RPMI8226 (cell line): ENCODE measurements at regions not wholly inside any gene's neighbourhood (a gene's known extent, or its start where the extent isn't known, plus 50 kb on each side); places are given as distances from the start of the nearest gene placed in this dataset.

Source experiments
- DNase-seq: peaks from one replicate; pipeline ENCODE4 v3.0.0-alpha.2; 2015

DNA sequence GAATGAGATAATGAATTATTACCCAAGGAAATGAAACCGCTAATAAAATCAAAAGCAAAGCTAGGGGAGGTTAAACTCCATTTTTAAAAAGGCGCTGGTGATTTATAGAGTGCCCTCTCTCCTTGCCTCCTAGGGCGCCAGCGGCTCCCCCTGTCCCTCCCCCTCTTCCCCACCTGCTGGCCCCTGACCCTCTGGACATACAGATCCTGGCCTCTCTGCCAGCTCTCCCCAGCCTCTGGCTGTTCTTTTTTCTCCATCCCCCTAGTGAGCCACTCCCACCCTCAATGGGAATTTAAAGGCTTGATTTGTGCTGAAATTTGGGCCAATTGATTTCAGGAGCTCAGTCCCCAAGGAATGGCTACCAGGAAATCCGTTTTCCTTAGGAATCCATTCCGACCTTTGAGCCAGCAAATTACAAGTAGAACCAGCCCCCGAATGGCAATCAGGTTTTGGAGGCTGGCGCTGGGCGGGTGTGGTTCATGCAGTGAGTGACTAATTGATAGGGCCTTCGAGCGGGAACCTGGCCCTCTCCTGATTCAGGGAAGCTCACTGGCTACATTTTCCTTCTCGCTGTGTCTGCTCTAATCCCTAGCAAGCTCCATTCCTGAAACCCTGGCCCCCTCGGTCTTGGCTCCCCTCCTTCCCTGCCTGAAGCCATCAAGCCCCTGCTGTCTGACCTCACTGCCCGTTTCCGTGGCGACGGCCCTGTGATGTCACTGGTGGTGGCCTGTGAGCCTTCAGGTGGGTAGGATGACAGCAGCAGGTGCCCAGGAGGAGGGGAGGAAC lies 141.9 kb upstream of the SDK2 start:
- DNase-seq = no peak

- no peak for DNase-seq
Observed at GRCh38 chr17:73787076-73788059, 143.1 kb upstream of the SDK2 start.

DNA sequence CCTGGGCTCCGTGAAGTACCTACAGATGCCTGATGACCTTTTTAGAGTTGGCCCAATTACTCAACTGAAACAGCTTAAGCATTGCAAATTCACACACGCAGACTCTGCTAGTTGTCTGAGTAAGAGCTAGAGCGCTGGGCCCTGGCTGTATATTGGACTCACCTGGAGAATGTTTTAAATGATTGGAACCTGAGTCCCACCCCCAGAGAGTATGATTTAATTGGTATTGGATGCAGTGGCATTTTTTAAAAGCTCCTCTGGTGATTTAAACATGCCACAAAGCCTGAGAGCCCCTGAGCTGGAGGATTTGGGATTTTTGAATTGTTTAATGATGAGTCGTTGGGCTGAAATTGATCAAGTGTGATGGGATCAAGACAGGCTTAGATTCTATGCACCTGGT lies 143.9 kb upstream of the SDK2 start:
- no peak for DNase-seq

DNA sequence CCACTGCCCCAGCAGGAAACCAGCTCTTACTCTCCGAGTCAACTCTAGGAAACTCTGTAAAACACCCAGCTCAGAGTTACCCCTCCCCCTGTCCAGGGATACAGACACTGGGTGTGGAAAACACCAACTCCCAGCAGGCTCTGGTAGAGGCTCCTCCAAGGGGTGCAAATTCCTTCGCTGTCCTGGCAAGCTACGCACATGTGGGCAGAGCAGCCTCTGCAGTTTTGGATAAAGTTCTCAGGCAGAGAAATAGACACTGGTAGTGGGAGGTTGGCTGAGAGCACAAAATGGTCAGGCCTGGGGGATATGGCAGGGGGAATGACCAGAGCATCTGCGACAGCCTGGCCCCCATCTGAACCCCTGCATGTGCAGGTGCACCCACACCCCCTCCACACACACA lies 146.9 kb upstream of the SDK2 start:
- no peak for DNase-seq

DNA sequence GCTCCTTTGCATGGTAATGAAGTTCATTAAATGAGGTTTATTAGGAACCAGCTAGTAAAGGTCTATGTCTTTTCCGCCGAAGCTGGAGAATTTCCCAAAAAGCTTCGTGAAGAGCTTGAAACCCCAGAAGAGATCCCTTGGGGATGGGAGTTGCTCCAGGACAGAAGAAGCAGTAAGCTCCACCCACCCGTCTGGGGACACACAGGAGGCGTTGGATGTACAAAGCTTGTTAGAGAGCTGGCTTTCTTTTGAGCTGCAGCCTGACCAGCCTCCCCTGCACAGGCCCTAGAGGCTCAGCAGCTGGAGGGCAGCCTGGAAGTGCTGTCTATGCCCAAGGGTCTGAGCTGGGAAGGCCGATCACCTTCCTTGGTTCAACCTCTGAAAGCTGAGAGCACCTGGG lies 147.4 kb upstream of the SDK2 start:
- no peak for DNase-seq

- DNase-seq = no peak
Observed at GRCh38 chr17:73792994-73793393, 148.7 kb upstream of the SDK2 start.

DNA sequence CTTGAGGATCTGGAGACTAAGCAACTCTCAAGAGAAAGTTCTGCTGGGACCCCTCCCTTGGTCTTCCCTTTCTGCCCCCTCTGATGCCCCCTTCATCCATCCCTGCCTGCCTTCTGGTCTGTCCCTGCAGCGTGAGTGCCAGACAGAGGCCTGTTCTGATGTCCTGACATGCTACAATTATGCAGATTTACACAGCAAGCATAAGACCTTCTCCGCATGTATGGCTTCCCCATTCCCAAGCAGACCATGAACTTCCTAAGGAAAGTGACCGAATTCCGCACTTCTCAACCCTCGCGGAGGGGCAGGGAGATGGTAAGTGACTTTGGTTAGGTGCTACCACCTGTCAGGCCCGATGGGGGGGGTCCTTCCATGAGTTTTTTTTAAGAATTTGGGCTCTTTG lies 150.1 kb upstream of the SDK2 start:
- no peak for DNase-seq

- no peak for DNase-seq
Observed at GRCh38 chr17:73795730-73796129, 151.5 kb upstream of the SDK2 start.

DNA sequence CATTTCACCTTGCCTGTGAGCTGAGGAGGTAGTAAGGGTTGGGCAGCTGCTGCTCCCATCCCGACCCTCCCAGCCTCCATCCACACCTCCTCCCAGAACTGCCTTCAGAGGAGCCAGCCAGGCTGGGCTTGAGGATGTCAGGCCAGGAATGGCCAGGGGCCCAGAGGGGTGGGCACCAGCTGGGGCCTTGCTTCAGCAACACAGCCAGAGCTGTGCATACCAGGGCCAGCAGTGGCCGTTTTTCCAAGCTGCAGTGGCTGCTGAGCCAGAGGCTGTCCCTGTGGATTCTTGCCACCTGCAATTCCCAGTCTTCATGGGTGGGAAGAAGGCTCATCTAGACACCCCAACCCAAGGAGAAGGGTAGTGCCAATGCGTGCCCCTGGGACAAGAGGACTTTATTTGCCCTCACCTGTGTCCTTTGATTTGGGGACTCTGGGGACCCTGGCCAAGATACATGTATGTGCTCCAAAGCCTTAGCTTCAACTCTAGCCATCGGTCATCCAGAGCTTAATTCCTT lies 153.4 kb upstream of the SDK2 start:
- no peak for DNase-seq

- no peak for DNase-seq
Observed at GRCh38 chr17:73798111-73798748, 154.0 kb upstream of the SDK2 start.

- DNase-seq = no peak
Observed at GRCh38 chr17:73799096-73799495, 154.9 kb upstream of the SDK2 start.

DNA sequence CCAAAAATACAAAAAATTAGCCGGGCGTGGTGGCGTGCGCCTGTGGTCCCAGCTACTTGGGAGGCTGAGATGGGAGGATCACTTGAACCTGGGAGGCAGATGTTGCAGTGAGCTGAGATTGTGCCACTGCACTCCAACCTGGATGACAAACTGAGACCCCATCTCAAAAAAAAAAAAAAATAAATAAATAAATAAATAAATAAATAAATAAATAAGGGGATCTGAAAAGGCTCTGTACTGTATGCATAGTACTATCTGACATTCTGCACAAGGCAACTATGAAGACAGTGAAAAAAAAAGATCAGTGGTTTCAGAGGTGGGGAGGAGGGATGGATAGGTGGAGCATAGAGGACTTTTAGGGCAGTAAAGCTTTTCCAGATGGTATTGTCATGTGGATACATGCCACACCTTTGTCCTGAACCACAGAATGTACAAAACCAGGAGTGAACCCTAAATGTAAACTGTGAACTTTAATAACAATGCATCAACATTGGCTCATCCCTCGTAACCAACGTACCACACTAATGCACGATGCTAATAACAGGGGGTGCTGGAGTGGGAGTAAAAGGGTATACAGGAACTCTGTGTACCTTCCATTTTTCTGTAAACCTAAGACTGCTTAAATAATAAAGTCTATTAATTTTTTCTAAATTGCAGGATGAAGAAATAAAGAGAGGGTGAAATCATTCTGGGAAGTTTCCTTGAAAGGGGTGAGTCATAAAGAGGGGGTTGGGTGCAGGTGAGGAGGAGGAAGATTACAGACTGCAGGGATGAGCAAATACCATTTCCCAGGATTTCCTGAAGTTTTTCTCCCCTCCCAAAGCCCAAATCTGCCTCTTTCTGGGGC lies 155.8 kb upstream of the SDK2 start:
- no peak for DNase-seq

DNA sequence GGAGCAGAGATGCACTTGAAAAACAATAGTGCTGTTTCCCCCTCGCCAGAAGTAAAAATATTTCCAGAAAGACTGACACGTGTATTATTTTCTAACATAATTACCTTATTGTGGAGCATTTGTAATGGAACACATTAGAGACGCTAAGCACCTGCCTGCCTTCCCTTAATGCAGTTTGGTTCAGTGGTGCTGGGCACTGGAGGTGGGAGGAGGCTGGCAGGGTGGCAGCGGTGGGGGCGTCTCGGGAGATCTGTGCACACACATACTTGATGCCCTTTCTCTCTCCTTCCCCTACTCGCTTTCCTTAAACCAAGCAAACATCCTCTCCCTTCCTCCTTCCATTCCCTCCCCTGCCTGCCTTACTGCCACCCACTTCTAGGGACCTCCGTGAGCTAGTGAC lies 156.6 kb upstream of the SDK2 start:
- DNase-seq = no peak

DNA sequence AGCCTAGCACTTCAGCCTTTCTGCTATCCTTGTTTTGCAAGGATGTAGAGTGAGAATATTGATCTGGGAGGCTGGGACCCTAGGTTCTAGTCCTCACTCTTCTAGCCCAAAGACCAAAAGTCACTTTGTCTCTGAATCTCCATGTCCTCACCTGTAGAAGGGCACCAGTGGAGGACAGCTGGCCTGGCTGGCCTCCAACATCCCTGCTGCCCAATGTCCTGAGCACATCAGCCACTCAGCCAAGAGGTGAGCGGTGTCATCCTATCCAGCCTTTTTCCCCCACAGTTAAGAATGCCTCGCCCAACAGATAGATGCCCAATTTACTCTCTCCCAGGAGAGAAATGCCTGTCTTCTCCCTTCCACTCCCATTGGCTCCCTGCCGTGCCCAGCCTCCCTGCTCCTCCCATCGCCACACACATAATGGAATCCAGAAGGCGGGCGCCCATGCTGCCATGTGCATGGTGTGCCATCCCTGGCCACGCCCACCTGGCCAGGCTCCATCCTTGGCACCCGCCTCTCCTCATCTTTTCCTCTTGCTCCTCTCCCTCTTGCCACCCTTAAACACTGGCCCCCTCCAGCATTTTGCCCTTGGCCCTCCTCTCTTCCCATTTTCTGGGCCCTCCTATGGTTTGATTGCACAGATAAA lies 157.3 kb upstream of the SDK2 start:
- DNase-seq = no peak

DNA sequence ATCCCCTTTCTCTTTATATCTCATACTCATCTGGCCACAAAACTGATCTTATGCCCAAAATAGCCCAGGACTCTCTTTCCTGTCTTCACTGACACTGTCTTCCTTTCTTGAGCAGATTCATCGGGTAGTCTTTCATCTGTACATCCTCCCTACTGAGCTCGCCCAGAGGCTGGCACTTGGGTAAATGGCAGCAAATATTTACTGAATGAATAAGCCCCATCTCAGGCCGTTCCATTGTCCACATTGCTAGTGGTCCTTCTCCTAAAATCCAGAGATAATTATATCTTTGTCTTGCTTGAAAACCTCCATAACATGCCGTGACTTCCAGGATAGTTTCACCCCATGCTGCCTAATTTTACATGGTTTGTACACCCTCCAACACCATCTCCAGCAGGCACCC lies 158.1 kb upstream of the SDK2 start:
- DNase-seq = no peak

DNA sequence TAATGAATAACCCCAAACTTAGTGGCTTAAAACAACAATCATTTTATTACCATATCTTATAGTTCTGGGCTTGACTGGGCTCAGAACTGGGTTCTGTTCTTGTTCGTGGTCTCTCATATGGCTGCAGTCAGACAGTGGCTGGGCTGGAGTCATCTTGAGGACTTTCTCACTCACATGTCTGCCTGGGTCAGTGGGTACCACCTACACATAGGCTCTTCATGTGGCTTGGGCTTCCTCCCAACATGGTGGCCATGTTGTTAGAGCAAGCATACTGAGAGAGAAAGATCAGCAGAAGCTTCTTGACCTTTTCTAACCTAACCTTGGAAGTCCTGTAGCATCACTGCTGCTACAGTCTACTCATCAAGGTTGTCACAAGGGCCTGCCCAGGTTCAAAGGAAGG lies 158.6 kb upstream of the SDK2 start:
- no peak for DNase-seq

DNA sequence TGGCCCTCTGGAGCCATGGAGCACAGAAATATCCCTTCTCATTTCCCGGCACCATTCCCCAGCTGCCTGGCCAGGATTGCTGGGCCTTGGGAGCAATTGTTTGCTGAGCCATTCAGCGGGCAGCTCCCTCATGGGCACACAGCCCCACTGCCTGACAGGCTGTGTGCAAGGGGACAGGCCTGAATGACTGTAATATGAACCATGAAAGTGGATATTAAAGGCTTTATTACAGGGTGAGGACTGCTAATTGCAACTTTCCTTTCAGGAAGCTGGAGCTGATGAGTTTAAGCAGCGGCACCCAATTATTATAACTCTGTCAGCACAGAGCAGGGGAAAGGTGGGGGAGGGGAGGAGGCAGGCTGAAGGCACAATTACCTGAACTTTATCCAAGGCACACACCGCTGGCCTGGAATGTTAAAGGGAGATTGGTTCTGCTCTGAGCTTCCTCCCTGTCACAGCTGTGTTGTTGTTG lies 159.8 kb upstream of the SDK2 start:
- DNase-seq = no peak

- no peak for DNase-seq
Observed at GRCh38 chr17:73806768-73807167, 162.5 kb upstream of the SDK2 start.

GRCh38 chr17:73813201-73813600 lies 169.0 kb upstream of the SDK2 start:
- no peak for DNase-seq

GRCh38 chr17:73814075-73814474 lies 169.8 kb upstream of the SDK2 start:
- no peak for DNase-seq

GRCh38 chr17:73815474-73815873 lies 171.2 kb upstream of the SDK2 start:
- DNase-seq = no peak
